H1 (cell line): ENCODE measurements at regions not wholly inside any gene's neighbourhood (a gene's known extent, or its start where the extent isn't known, plus 50 kb on each side); places are given as distances from the start of the nearest gene placed in this dataset.

Experiments used
- CTBP2 ChIP-seq: IDR thresholded peaks from 2 replicates; pipeline ENCODE4 v1.7.0; 2011; ENCODE audit warnings: borderline replicate concordance, mild to moderate bottlenecking, moderate library complexity, mixed read lengths, low read length; ENCODE audit not compliant: insufficient read depth, insufficient read length
- POLR2AphosphoS5 ChIP-seq: IDR thresholded peaks from 2 replicates; pipeline ENCODE4 v1.6.1; 2011; ENCODE audit warnings: low read depth, low read length
- SP4 ChIP-seq: IDR thresholded peaks from 2 replicates; pipeline ENCODE4 v1.6.1; 2012; ENCODE audit warnings: low read length, inconsistent platforms
- TEAD4 ChIP-seq: IDR thresholded peaks from 2 replicates; pipeline ENCODE4 v1.6.1; 2012; ENCODE audit warnings: low read depth, low read length, inconsistent platforms, mixed read lengths
- TF ChIP-seq, protein P1 (sequence below): fragments of 300-600 bp; sonication (generic); IDR thresholded peaks from 2 replicates; pipeline ENCODE4 v1.7.1; 2012; ENCODE audit warnings: low read length, moderate library complexity, mild to moderate bottlenecking, inconsistent platforms; ENCODE audit not compliant: insufficient replicate concordance

DNA sequence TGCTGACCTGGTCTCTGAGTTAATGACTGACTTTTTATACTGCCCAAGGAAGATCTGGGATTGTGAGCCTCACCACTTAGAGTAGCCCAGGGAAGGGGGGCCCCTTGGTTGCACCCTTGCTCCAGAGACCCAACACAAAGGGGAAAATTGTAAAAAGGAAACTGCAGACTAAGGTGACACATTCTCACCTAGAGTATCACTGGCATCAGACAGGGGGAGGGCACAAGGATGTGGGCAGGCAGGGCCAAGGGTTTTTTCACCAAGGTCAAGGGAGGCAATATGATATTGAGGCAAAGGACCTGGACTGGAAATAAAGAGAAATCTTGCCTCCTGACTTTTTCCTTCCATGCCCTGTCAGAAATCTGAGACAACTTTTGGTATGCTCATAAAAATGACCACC, 386.2 kb upstream of the FGF16 start (continued):
- TF ChIP-seq, protein P1, sequence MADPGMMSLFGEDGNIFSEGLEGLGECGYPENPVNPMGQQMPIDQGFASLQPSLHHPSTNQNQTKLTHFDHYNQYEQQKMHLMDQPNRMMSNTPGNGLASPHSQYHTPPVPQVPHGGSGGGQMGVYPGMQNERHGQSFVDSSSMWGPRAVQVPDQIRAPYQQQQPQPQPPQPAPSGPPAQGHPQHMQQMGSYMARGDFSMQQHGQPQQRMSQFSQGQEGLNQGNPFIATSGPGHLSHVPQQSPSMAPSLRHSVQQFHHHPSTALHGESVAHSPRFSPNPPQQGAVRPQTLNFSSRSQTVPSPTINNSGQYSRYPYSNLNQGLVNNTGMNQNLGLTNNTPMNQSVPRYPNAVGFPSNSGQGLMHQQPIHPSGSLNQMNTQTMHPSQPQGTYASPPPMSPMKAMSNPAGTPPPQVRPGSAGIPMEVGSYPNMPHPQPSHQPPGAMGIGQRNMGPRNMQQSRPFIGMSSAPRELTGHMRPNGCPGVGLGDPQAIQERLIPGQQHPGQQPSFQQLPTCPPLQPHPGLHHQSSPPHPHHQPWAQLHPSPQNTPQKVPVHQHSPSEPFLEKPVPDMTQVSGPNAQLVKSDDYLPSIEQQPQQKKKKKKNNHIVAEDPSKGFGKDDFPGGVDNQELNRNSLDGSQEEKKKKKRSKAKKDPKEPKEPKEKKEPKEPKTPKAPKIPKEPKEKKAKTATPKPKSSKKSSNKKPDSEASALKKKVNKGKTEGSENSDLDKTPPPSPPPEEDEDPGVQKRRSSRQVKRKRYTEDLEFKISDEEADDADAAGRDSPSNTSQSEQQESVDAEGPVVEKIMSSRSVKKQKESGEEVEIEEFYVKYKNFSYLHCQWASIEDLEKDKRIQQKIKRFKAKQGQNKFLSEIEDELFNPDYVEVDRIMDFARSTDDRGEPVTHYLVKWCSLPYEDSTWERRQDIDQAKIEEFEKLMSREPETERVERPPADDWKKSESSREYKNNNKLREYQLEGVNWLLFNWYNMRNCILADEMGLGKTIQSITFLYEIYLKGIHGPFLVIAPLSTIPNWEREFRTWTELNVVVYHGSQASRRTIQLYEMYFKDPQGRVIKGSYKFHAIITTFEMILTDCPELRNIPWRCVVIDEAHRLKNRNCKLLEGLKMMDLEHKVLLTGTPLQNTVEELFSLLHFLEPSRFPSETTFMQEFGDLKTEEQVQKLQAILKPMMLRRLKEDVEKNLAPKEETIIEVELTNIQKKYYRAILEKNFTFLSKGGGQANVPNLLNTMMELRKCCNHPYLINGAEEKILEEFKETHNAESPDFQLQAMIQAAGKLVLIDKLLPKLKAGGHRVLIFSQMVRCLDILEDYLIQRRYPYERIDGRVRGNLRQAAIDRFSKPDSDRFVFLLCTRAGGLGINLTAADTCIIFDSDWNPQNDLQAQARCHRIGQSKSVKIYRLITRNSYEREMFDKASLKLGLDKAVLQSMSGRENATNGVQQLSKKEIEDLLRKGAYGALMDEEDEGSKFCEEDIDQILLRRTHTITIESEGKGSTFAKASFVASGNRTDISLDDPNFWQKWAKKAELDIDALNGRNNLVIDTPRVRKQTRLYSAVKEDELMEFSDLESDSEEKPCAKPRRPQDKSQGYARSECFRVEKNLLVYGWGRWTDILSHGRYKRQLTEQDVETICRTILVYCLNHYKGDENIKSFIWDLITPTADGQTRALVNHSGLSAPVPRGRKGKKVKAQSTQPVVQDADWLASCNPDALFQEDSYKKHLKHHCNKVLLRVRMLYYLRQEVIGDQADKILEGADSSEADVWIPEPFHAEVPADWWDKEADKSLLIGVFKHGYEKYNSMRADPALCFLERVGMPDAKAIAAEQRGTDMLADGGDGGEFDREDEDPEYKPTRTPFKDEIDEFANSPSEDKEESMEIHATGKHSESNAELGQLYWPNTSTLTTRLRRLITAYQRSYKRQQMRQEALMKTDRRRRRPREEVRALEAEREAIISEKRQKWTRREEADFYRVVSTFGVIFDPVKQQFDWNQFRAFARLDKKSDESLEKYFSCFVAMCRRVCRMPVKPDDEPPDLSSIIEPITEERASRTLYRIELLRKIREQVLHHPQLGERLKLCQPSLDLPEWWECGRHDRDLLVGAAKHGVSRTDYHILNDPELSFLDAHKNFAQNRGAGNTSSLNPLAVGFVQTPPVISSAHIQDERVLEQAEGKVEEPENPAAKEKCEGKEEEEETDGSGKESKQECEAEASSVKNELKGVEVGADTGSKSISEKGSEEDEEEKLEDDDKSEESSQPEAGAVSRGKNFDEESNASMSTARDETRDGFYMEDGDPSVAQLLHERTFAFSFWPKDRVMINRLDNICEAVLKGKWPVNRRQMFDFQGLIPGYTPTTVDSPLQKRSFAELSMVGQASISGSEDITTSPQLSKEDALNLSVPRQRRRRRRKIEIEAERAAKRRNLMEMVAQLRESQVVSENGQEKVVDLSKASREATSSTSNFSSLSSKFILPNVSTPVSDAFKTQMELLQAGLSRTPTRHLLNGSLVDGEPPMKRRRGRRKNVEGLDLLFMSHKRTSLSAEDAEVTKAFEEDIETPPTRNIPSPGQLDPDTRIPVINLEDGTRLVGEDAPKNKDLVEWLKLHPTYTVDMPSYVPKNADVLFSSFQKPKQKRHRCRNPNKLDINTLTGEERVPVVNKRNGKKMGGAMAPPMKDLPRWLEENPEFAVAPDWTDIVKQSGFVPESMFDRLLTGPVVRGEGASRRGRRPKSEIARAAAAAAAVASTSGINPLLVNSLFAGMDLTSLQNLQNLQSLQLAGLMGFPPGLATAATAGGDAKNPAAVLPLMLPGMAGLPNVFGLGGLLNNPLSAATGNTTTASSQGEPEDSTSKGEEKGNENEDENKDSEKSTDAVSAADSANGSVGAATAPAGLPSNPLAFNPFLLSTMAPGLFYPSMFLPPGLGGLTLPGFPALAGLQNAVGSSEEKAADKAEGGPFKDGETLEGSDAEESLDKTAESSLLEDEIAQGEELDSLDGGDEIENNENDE, result no peak
- TF ChIP-seq TEAD4 (no peak), CTBP2 (no peak), SP4 (no peak), POLR2AphosphoS5 (no peak)
